Calu3 (cell line): ENCODE measurements at regions not wholly inside any gene's neighbourhood (a gene's known extent, or its start where the extent isn't known, plus 50 kb on each side); places are given as distances from the start of the nearest gene placed in this dataset.

ENCODE experiments used
- BruUV-seq: library from RNA; stranded (reverse); fragments of 400-500 nt; replicated peaks from 2 replicates; lab custom pipeline; 2021; lab: Mats Ljungman, UMichigan
- CTCF ChIA-PET: fragments of 300-600 bp; sonication (Branson Sonifier 250); formaldehyde crosslinking; loops from one replicate; lab custom pipeline; 2022; ENCODE audit warnings: antibody characterized with exemption; lab: Charles Lee
- DNase-seq: peaks from one replicate; pipeline ENCODE4 v3.0.0; 2022
- H3K27ac Mint-ChIP-seq: one replicate; pipeline ENCODE4 v1.8.0; 2022; ENCODE audit warnings: mixed read lengths; ENCODE audit not compliant: unreplicated experiment
- H3K27me3 Mint-ChIP-seq: one replicate; pipeline ENCODE4 v1.8.0; 2022; ENCODE audit warnings: mixed read lengths; ENCODE audit not compliant: unreplicated experiment
- H3K36me3 Mint-ChIP-seq: one replicate; pipeline ENCODE4 v1.8.0; 2022; ENCODE audit warnings: mild to moderate bottlenecking, moderate library complexity, mixed read lengths; ENCODE audit not compliant: insufficient read depth, unreplicated experiment
- H3K4me1 Mint-ChIP-seq: one replicate; pipeline ENCODE4 v1.8.0; 2022; ENCODE audit warnings: mild to moderate bottlenecking, low read depth, mixed read lengths; ENCODE audit not compliant: unreplicated experiment
- H3K4me3 Mint-ChIP-seq: one replicate; pipeline ENCODE4 v1.8.0; 2022; ENCODE audit warnings: mild to moderate bottlenecking, low read depth, moderate library complexity, mixed read lengths; ENCODE audit not compliant: unreplicated experiment
- H3K9me3 Mint-ChIP-seq: one replicate; pipeline ENCODE4 v1.8.0; 2022; ENCODE audit warnings: low read depth, mixed read lengths; ENCODE audit not compliant: unreplicated experiment
- intact Hi-C: fragments of 100-400 bp; cut with micrococcal nuclease; formaldehyde crosslinking; loops from one replicate; pipeline ENCODE4 v1.10.0; 2022; ENCODE audit not compliant: unreplicated experiment
- TF ChIP-seq, protein P1 (sequence below): fragments of 200-600 bp; IDR thresholded peaks from one replicate; pipeline ENCODE4 v1.8.0; 2022; ENCODE audit warnings: antibody characterized with exemption; ENCODE audit not compliant: unreplicated experiment

DNA sequence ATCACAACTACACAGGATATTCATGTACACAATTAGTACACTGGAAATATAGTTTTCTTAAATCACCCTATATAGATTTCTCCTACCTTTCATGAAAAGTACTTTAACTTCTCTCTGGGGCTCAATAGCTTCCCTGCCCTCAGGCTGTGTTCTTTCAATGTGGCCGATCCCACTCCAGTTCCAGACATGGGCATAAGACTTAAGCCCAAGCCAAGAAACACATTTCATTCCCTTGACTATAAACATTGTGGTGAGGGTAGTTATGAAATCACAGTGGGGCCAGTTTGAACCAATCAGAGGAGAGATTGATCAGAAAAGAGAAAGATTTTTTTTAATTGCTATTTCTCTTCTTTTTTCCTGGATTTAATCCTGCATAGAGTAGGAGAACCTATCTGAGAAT, 904.6 kb upstream of the SORCS1 start:
- H3K4me3 Mint-ChIP-seq: no peak overlapping the region
- DNase-seq: no peak
- intact Hi-C loops: no loop called here
- no TSS peak for BruUV-seq
- no peaks in the 10 kb centered on the region for H3K36me3 Mint-ChIP-seq
- CTCF ChIA-PET: no interaction called here
- H3K27ac Mint-ChIP-seq: no peak overlapping the region
- H3K27me3 Mint-ChIP-seq: no peaks in the 10 kb centered on the region
- peaks cover 9% of the 10 kb centered on the region for H3K9me3 Mint-ChIP-seq
- TF ChIP-seq, protein P1, sequence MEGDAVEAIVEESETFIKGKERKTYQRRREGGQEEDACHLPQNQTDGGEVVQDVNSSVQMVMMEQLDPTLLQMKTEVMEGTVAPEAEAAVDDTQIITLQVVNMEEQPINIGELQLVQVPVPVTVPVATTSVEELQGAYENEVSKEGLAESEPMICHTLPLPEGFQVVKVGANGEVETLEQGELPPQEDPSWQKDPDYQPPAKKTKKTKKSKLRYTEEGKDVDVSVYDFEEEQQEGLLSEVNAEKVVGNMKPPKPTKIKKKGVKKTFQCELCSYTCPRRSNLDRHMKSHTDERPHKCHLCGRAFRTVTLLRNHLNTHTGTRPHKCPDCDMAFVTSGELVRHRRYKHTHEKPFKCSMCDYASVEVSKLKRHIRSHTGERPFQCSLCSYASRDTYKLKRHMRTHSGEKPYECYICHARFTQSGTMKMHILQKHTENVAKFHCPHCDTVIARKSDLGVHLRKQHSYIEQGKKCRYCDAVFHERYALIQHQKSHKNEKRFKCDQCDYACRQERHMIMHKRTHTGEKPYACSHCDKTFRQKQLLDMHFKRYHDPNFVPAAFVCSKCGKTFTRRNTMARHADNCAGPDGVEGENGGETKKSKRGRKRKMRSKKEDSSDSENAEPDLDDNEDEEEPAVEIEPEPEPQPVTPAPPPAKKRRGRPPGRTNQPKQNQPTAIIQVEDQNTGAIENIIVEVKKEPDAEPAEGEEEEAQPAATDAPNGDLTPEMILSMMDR: no peak
- no peaks in the 10 kb centered on the region for H3K4me1 Mint-ChIP-seq

DNA sequence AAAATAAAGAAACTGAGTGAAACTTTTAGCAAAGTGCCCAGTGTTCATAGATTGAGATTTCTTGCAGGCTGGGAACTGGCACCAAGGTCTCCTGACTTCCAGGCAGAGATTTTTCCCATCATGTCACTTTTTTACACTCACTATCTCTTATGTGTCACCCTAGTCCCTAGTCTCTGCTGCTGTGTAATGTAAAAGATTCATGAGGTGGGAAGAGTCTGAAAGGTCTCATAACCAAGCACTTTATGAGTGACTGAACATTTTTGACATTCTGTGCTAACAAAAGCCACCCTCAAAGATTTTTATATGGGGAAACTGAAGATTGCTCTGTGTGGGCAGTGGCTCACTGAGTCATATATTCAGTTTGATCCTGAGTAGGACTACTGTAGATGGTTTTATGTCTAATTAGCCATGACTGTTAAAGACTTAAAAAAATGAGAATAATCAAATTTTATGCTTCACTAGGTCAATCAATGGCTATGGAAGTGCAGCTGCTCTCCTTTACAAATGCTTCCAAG, 900.3 kb upstream of the SORCS1 start:
- Mint-ChIP-seq H3K9me3 (peaks cover 6% of the 10 kb centered on the region), H3K4me1 (no peaks in the 10 kb centered on the region), H3K27me3 (no peaks in the 10 kb centered on the region), H3K36me3 (no peaks in the 10 kb centered on the region), H3K27ac (no peak overlapping the region), H3K4me3 (no peak overlapping the region)
- CTCF ChIA-PET: no interaction called here
- no TSS peak for BruUV-seq
- DNase-seq: no peak
- intact Hi-C loops: no loop called here
- TF ChIP-seq, protein P1: no peak

GRCh38 chr10:108060246-108060645, 895.7 kb upstream of the SORCS1 start:
- intact Hi-C loops: no loop called here
- Mint-ChIP-seq H3K4me3 (no peak overlapping the region), H3K36me3 (no peaks in the 10 kb centered on the region), H3K27me3 (no peaks in the 10 kb centered on the region), H3K4me1 (no peaks in the 10 kb centered on the region), H3K9me3 (peaks cover 4% of the 10 kb centered on the region), H3K27ac (no peak overlapping the region)
- TF ChIP-seq, protein P1: no peak
- CTCF ChIA-PET: no interaction called here
- BruUV-seq: no TSS peak
- no peak for DNase-seq

DNA sequence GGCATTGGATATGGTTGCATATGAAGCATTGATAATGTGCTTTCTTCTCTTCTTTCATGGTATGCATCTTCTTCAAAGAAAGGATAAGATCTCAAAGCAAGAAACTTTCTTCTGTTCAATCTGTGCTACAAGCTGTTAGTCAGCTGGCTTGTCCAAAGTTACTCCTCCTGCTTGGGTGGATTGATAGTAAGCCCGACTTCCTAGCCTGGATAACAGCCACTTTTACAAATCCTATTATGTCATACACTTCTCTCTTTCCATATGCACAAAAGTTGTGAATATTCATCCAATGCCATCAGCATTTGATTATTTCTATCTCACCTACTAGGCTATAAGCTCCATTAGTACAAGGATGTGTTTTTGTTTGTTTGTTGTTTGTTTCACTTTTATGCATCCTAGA, 891.0 kb upstream of the SORCS1 start:
- H3K36me3 Mint-ChIP-seq: no peaks in the 10 kb centered on the region
- H3K9me3 Mint-ChIP-seq: peaks cover 4% of the 10 kb centered on the region
- no peaks in the 10 kb centered on the region for H3K4me1 Mint-ChIP-seq
- H3K4me3 Mint-ChIP-seq: no peak overlapping the region
- intact Hi-C loops: no loop called here
- BruUV-seq: no TSS peak
- TF ChIP-seq, protein P1: no peak
- H3K27me3 Mint-ChIP-seq: no peaks in the 10 kb centered on the region
- CTCF ChIA-PET: no interaction called here
- no peak for DNase-seq
- H3K27ac Mint-ChIP-seq: no peak overlapping the region
